T-helper 1 cell treated with Interleukin-12 subunit alpha and Interleukin-12 subunit beta and Interleukin-4 antibody, amounts not matched to agents 30 μg/mL and 1 μg/mL, for 36 hours (primary cell): ENCODE measurements at regions not wholly inside any gene's neighbourhood (a gene's known extent, or its start where the extent isn't known, plus 50 kb on each side); places are given as distances from the start of the nearest gene placed in this dataset.
"Not testable (repeated sequence)": the region's sequence is repeated elsewhere in the genome, so short reads cannot be mapped to it uniquely, and the experiment has no call there.

Experiments
- H3K27ac Mint-ChIP-seq: one replicate; pipeline ENCODE4 v1.8.0; 2021; ENCODE audit warnings: mild to moderate bottlenecking, mixed read lengths
- H3K27me3 Mint-ChIP-seq: one replicate; pipeline ENCODE4 v1.8.0; 2021; ENCODE audit warnings: low read depth, mixed read lengths
- H3K36me3 Mint-ChIP-seq: one replicate; pipeline ENCODE4 v1.8.0; 2021; ENCODE audit warnings: low read depth, mixed read lengths
- H3K4me1 Mint-ChIP-seq: one replicate; pipeline ENCODE4 v1.8.0; 2021; ENCODE audit warnings: low read depth, mixed read lengths
- H3K4me3 Mint-ChIP-seq: one replicate; pipeline ENCODE4 v1.8.0; 2021; ENCODE audit warnings: mild to moderate bottlenecking, moderate library complexity, mixed read lengths
- H3K9me3 Mint-ChIP-seq: one replicate; pipeline ENCODE4 v1.8.0; 2021; ENCODE audit warnings: mixed read lengths

DNA sequence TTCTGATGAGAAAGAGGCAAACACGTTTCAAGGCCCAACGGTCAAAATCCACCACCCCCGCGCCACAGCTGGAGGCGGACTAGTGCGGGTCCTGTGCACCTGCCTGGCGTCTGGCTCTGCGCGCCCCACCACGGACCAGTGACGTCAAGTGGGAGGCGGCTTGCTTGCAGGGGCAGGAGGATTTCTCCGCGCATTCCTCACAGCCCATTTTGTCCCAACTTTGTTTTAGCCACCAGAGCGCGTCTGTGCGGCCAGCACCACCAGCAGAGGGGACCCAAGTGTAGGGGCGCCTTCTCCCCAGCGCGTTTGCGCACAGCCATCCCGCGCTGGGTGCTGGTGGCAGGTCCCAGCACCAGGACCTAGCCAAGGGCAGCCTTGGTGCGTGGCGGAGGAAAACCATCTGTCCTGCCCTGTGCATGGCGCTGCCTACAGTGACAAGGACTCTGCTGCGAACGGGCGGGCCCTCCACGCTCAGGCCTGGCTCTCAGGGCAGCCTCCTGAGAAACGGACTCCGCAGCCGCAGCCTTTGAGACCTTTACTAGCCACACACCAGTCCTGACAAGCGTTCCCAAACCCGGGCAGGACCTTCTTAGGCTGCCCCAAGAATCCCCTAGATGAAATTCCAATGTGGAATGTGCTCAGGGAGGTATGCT, 194.8 kb upstream of the EXOC2 start:
- Mint-ChIP-seq H3K4me3 (no peak overlapping the region), H3K4me1 (peaks cover 11% of the 10 kb centered on the region), H3K9me3 (no peaks in the 10 kb centered on the region), H3K27me3 (peaks cover 6% of the 10 kb centered on the region), H3K27ac (no peak overlapping the region), H3K36me3 (no peaks in the 10 kb centered on the region)

- Mint-ChIP-seq H3K27me3 (peaks cover 11% of the 10 kb centered on the region), H3K4me1 (peaks cover 11% of the 10 kb centered on the region)
- H3K9me3 Mint-ChIP-seq, H3K36me3 Mint-ChIP-seq, H3K27ac Mint-ChIP-seq, H3K4me3 Mint-ChIP-seq: not testable (repeated sequence)
Measured at GRCh38 chr6:886116-886515, 193.2 kb upstream of the EXOC2 start.

DNA sequence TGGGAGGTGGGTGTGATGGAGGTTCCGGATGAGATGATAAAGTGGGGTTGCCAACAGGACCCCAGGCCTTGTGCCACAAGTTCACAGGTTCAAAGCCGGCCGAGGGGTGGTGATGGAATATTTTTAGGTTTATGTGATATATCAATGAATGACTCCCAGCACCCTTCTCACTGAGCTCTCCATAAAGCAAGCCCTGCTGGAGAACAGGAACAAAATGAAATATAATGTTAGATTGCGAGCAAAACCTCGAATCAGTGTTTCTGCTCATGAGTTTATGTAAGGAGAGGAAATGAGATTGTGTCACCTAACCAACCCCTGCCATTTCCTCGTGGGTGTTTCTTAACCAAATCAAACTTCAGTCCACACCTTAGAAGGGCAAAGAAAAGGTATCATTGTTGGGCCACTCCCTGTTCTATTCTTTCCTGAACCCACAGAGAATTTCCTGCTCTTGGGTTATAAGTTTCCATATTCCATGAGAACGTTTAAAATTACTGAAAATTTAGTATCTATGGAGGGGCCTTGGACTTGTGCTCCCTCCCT, 192.2 kb upstream of the EXOC2 start:
- Mint-ChIP-seq H3K36me3 (no peaks in the 10 kb centered on the region), H3K4me1 (peaks cover 11% of the 10 kb centered on the region), H3K27me3 (peaks cover 15% of the 10 kb centered on the region), H3K9me3 (no peaks in the 10 kb centered on the region), H3K27ac (no peak overlapping the region), H3K4me3 (no peak overlapping the region)

GRCh38 chr6:884570-884969, 191.6 kb upstream of the EXOC2 start:
- peaks cover 11% of the 10 kb centered on the region for H3K4me1 Mint-ChIP-seq
- H3K36me3 Mint-ChIP-seq = no peaks in the 10 kb centered on the region
- H3K27me3 Mint-ChIP-seq = peaks cover 16% of the 10 kb centered on the region
- H3K9me3 Mint-ChIP-seq = no peaks in the 10 kb centered on the region
- H3K4me3 Mint-ChIP-seq = no peak overlapping the region
- no peak overlapping the region for H3K27ac Mint-ChIP-seq

DNA sequence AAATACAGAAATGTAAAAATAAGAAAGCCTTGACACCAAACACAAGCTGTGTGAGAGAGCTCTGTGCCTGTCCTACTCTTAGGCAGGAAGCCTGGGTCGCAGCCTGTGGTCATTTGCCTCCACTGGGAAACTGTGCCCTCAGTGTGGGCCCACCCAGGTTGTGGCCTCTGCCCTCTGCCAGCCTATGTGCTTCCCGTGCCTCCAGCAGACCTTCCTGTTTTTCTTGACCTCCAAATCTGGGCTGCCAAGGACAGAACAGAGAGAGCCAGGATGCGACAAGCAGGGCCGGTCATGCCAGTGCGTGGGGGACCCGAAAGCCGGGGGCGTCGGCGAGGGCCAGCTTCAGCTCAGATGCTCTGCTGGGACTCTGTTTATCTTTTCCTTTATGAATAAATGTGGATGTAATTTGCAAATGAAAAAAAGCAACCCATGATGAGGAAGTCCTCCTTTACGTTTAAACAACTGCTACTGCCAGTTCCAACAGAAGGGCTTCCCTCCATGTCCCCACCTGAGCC, 189.2 kb upstream of the EXOC2 start:
- no peaks in the 10 kb centered on the region for H3K36me3 Mint-ChIP-seq
- peaks cover 11% of the 10 kb centered on the region for H3K4me1 Mint-ChIP-seq
- H3K9me3 Mint-ChIP-seq = no peaks in the 10 kb centered on the region
- H3K27ac Mint-ChIP-seq = no peak overlapping the region
- H3K4me3 Mint-ChIP-seq = no peak overlapping the region
- peaks cover 26% of the 10 kb centered on the region for H3K27me3 Mint-ChIP-seq

GRCh38 chr6:878179-878578, 185.2 kb upstream of the EXOC2 start:
- H3K9me3 Mint-ChIP-seq = no peaks in the 10 kb centered on the region
- no peak overlapping the region for H3K4me3 Mint-ChIP-seq

DNA sequence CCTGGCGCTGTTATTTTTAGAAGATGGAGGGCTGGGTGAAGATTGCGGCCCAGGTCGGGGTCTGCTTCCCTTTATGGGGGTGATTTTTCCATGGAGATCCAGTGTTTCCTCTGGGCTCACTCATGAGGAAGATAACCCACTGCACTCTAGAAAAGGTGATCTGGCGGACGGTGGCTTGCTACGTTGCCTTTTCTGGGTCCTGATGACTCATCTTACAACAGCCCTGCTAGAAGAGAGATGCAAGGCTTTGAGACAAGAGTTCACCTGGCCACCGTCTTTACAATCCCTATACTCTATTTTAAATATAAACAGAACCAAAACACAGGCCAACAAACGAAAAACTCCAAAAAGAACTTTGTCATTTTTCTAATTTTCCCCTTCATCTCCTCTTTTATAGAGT, 182.1 kb upstream of the EXOC2 start:
- no peaks in the 10 kb centered on the region for H3K4me1 Mint-ChIP-seq
- no peak overlapping the region for H3K4me3 Mint-ChIP-seq
- no peaks in the 10 kb centered on the region for H3K36me3 Mint-ChIP-seq
- no peaks in the 10 kb centered on the region for H3K9me3 Mint-ChIP-seq
- no peak overlapping the region for H3K27ac Mint-ChIP-seq
- H3K27me3 Mint-ChIP-seq = peaks cover 24% of the 10 kb centered on the region

More at GRCh38 chr6:878179-878578, 185.2 kb upstream of the EXOC2 start:
- no peaks in the 10 kb centered on the region for H3K4me1 Mint-ChIP-seq
- H3K36me3 Mint-ChIP-seq = no peaks in the 10 kb centered on the region
- peaks cover 30% of the 10 kb centered on the region for H3K27me3 Mint-ChIP-seq
- no peak overlapping the region for H3K27ac Mint-ChIP-seq

DNA sequence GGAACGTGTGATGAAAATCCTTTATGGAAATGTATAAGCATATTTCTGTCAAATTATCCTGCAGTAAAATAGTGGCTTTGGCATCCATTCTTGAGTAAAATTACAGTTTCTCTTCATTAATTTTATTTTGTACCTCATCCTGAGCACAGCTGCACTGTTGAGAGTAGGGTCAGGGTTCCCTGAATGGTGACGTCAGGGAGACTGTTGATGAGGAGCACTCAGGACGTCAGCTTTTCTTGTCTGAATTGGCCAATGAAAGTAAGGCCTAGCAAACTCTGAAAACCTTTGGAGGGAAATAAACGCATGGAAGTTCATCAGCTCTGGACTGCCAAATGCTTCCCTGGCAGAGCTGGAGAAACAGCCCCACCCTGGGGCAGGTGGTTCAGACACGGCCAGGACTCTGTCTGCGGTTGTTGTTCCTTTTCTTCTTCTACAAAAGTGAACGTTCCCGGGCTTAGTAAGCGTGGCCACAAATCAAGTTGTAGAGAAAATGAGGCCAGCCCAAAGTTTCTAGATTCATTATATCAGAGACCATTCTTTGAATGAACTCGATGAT, 179.7 kb upstream of the EXOC2 start:
- Mint-ChIP-seq H3K4me3 (no peak overlapping the region), H3K27me3 (peaks cover 19% of the 10 kb centered on the region), H3K27ac (no peak overlapping the region), H3K36me3 (no peaks in the 10 kb centered on the region), H3K9me3 (no peaks in the 10 kb centered on the region), H3K4me1 (no peaks in the 10 kb centered on the region)

- Mint-ChIP-seq H3K4me3 (no peak overlapping the region), H3K36me3 (no peaks in the 10 kb centered on the region), H3K27ac (no peak overlapping the region), H3K9me3 (no peaks in the 10 kb centered on the region), H3K4me1 (no peaks in the 10 kb centered on the region), H3K27me3 (peaks cover 11% of the 10 kb centered on the region)
Measured at GRCh38 chr6:871503-871902, 178.6 kb upstream of the EXOC2 start.

DNA sequence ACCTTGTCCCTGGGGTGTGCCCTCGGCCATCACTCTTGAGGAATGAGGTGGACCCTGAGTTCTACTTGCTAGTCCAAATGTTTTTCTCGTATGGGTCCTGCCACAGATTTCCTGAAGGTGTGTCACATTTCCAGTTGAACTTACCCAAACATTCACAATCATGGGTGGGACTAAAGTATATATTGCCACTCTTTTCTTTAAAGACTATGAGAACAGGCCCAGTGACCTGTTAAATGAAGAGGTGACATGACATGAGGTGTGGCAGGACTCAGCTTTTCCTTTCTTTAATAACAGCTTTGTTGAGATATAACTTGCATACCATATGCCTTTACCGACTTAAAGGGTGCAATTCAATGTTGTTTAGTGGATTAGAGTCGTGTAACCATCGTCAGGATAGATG, 177.2 kb upstream of the EXOC2 start:
- no peaks in the 10 kb centered on the region for H3K36me3 Mint-ChIP-seq
- H3K9me3 Mint-ChIP-seq = no peaks in the 10 kb centered on the region
- H3K27me3 Mint-ChIP-seq = peaks cover 8% of the 10 kb centered on the region
- no peak overlapping the region for H3K4me3 Mint-ChIP-seq
- no peaks in the 10 kb centered on the region for H3K4me1 Mint-ChIP-seq
- H3K27ac Mint-ChIP-seq = no peak overlapping the region

GRCh38 chr6:868201-868600, 175.3 kb upstream of the EXOC2 start:
- Mint-ChIP-seq H3K36me3 (no peaks in the 10 kb centered on the region), H3K4me1 (no peaks in the 10 kb centered on the region), H3K27me3 (peaks cover 3% of the 10 kb centered on the region), H3K9me3 (no peaks in the 10 kb centered on the region), H3K27ac (no peak overlapping the region), H3K4me3 (no peak overlapping the region)

DNA sequence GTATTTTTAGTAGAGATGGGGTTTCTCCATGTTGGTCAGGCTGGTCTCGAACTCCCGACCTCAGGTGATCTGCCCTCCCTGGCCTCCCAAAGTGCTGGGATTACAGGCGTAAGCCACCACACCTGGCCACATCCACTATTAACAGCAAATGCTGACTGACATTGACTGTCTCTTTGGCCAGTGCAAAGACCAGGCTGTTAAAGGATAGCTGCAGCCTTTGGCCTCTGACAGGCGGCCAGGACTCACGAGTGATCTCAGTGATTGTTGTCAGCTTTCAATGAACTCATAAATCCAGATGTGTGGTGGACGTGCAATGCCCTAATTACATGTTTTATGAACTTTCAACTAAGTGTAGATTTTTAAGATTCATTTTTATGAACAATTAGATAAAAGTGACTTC, 174.4 kb upstream of the EXOC2 start:
- H3K9me3 Mint-ChIP-seq = no peaks in the 10 kb centered on the region
- no peak overlapping the region for H3K4me3 Mint-ChIP-seq
- peaks cover 3% of the 10 kb centered on the region for H3K27me3 Mint-ChIP-seq
- no peaks in the 10 kb centered on the region for H3K4me1 Mint-ChIP-seq
- no peaks in the 10 kb centered on the region for H3K36me3 Mint-ChIP-seq
- no peak overlapping the region for H3K27ac Mint-ChIP-seq

GRCh38 chr6:866316-866715, 173.4 kb upstream of the EXOC2 start:
- peaks cover 6% of the 10 kb centered on the region for H3K27me3 Mint-ChIP-seq
- H3K27ac Mint-ChIP-seq = no peak overlapping the region
- H3K36me3 Mint-ChIP-seq = no peaks in the 10 kb centered on the region
- no peak overlapping the region for H3K4me3 Mint-ChIP-seq
- H3K9me3 Mint-ChIP-seq = no peaks in the 10 kb centered on the region
- H3K4me1 Mint-ChIP-seq = no peaks in the 10 kb centered on the region

DNA sequence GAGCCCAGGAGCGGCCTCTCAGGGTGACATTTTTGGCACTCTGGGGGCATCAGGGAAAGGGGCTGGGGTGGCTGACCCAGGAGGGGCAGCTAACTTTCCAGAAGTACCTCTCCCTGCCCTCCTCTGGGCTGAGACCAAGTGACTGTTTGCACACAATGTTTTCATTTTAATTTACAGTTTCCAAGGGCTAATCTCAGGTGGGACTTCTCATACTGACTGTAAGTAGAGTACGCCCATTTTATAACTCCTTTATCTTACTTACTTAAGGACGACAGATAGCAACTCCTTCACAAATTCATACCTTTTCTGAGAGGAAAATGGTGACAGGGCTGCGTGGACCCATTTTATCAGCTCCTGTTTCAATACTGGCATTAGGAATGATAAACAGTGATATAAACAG, 172.9 kb upstream of the EXOC2 start:
- peaks cover 7% of the 10 kb centered on the region for H3K27me3 Mint-ChIP-seq
- H3K27ac Mint-ChIP-seq = no peak overlapping the region
- H3K9me3 Mint-ChIP-seq = no peaks in the 10 kb centered on the region
- no peaks in the 10 kb centered on the region for H3K4me1 Mint-ChIP-seq
- no peaks in the 10 kb centered on the region for H3K36me3 Mint-ChIP-seq
- no peak overlapping the region for H3K4me3 Mint-ChIP-seq

GRCh38 chr6:863831-864230, 170.9 kb upstream of the EXOC2 start:
- no peaks in the 10 kb centered on the region for H3K4me1 Mint-ChIP-seq
- peaks cover 4% of the 10 kb centered on the region for H3K27me3 Mint-ChIP-seq
- no peak overlapping the region for H3K4me3 Mint-ChIP-seq
- H3K27ac Mint-ChIP-seq = no peak overlapping the region
- no peaks in the 10 kb centered on the region for H3K36me3 Mint-ChIP-seq
- no peaks in the 10 kb centered on the region for H3K9me3 Mint-ChIP-seq
